ENCODE measurements at regions not wholly inside any gene's neighbourhood (a gene's known extent, or its start where the extent isn't known, plus 50 kb on each side); places are given as distances from the start of the nearest gene placed in this dataset.

GRCh38 chr16:8109510-8110369 is 480.6 kb downstream of the TMEM114 start:
- in situ Hi-C loops (cut with MboI; ENCODE audit: low sequenced_read_pairs, unreplicated experiment): no loop called here
- no peak for TF ChIP-seq CTCF (IDR thresholded peaks at IDR 0.05; ENCODE audit: borderline replicate concordance, control extremely low read depth, extremely low read depth, insufficient read depth, missing control alignments)
- no peak for DNase-seq (ENCODE audit: low spot score)

DNA sequence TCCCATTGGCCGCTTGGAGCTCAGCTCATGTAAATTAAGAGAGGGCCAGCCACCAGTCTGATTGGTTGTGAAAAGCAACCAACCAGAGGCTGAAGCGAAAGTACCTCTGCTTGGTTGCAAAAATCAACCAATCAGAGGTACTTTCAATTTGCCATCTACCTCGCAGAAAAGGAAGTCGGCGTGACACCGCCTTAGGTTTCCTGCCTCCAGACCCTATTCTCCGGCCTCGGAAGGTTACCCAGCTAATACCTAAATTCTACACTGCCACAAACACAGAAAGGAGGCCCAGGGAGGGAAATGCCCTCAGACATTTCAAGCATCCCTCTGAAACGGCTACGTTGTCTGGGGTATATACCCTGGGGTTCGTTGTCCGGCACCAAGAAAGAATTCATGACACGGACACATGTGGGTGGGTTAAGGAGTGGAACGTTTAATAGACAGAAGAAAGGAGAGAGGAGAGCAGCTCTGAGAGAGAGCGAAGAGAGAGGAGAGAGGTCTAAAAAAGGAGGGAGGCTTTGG is 481.3 kb downstream of the TMEM114 start:
- no peak for TF ChIP-seq CTCF (IDR thresholded peaks at IDR 0.05; ENCODE audit: borderline replicate concordance, control extremely low read depth, extremely low read depth, insufficient read depth, missing control alignments)
- no peak for DNase-seq (ENCODE audit: low spot score)
- in situ Hi-C loops (cut with MboI; ENCODE audit: low sequenced_read_pairs, unreplicated experiment): no loop called here

GRCh38 chr16:8107296-8107695 is 483.0 kb downstream of the TMEM114 start:
- in situ Hi-C loops (cut with MboI; ENCODE audit: low sequenced_read_pairs, unreplicated experiment): no loop called here
- DNase-seq (ENCODE audit: low spot score): no peak
- no peak for TF ChIP-seq CTCF (IDR thresholded peaks at IDR 0.05; ENCODE audit: borderline replicate concordance, control extremely low read depth, extremely low read depth, insufficient read depth, missing control alignments)

GRCh38 chr16:8103649-8104289 is 486.5 kb downstream of the TMEM114 start:
- in situ Hi-C loops (cut with MboI; ENCODE audit: low sequenced_read_pairs, unreplicated experiment): no loop called here
- TF ChIP-seq CTCF (IDR thresholded peaks at IDR 0.05; ENCODE audit: borderline replicate concordance, control extremely low read depth, extremely low read depth, insufficient read depth, missing control alignments): no peak
- DNase-seq (ENCODE audit: low spot score): no peak

DNA sequence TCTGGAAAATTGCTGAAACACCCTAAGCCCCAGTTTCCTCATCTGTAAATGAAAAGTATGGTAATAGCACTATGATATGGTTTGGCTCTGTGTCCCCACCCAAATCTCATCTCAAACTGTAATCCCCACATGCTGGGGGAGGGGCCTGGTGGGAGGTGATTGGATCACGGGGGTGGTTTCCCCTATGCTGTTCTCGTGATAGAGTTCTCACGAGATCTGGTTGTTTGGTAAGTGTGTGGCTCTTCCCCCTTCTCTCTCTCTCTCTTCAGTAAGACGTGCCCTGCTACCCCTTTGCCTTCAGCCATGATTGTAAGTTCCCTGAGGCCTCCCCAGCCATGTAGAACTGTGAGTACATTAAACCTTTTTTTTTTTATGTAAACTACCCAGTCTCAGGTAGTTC is 490.7 kb downstream of the TMEM114 start:
- no peak for DNase-seq (ENCODE audit: low spot score)
- in situ Hi-C loops (cut with MboI; ENCODE audit: low sequenced_read_pairs, unreplicated experiment): loop anchor here (25.0 kb wide), 1 partner anchor 112 kb away; no protein-coding TSS in a partner anchor
- TF ChIP-seq CTCF (IDR thresholded peaks at IDR 0.05; ENCODE audit: borderline replicate concordance, control extremely low read depth, extremely low read depth, insufficient read depth, missing control alignments): no peak

DNA sequence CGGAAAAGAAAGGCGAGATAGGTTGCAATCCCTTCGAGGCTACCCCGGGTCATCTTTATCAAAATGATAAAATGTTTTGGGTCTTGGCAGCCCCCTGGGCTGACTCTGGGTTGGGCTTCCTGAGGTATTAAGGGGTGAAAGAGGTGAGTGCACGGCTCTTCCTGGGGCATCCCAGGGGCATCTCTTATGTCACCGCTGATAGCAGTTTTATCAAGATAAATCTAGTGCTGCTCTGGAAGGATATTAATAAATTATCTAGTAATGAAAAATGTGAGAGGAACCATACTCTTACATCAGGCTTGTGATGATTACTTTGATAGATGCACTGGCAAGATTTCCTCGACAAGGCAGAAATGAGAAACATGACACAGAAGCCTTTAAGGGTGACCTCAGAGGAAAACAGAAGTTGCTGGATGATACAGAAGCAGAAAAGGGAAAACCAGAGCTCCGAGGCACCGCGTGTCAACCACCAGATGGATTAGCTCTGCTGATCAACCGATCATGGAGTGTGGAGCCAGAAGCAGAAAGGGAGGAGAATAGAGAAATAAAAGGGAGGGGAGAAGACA is 491.3 kb downstream of the TMEM114 start:
- in situ Hi-C loops (cut with MboI; ENCODE audit: low sequenced_read_pairs, unreplicated experiment): loop anchor here (25.0 kb wide), 1 partner anchor 112 kb away; no protein-coding TSS in a partner anchor
- DNase-seq (ENCODE audit: low spot score): no peak
- no peak for TF ChIP-seq CTCF (IDR thresholded peaks at IDR 0.05; ENCODE audit: borderline replicate concordance, control extremely low read depth, extremely low read depth, insufficient read depth, missing control alignments)
